IPS-15b (cell line): ENCODE measurements at regions not wholly inside any gene's neighbourhood (a gene's known extent, or its start where the extent isn't known, plus 50 kb on each side); places are given as distances from the start of the nearest gene placed in this dataset.
"Not testable (repeated sequence)": the region's sequence is repeated elsewhere in the genome, so short reads cannot be mapped to it uniquely, and the experiment has no call there.

Experiments used
- H3K27me3 ChIP-seq: one replicate; pipeline ENCODE4 v1.6.1; 2013; ENCODE audit warnings: low read length; ENCODE audit not compliant: control insufficient read depth, insufficient read depth
- H3K36me3 ChIP-seq: one replicate; pipeline ENCODE4 v1.6.1; 2013; ENCODE audit warnings: low read length; ENCODE audit not compliant: control insufficient read depth, insufficient read depth
- H3K4me1 ChIP-seq: one replicate; pipeline ENCODE4 v1.6.1; 2013; ENCODE audit warnings: mild to moderate bottlenecking, low read length; ENCODE audit not compliant: control insufficient read depth, insufficient read depth
- H3K4me3 ChIP-seq: one replicate; pipeline ENCODE4 v1.5.1; 2013; ENCODE audit warnings: low read depth, low read length
- H3K9ac ChIP-seq: one replicate; pipeline ENCODE4 v1.6.1; 2013; ENCODE audit warnings: low read depth, mild to moderate bottlenecking, low read length
- H3K9me3 ChIP-seq: one replicate; pipeline ENCODE4 v1.6.1; 2013; ENCODE audit warnings: mild to moderate bottlenecking, low read length; ENCODE audit not compliant: control insufficient read depth, insufficient read depth

DNA sequence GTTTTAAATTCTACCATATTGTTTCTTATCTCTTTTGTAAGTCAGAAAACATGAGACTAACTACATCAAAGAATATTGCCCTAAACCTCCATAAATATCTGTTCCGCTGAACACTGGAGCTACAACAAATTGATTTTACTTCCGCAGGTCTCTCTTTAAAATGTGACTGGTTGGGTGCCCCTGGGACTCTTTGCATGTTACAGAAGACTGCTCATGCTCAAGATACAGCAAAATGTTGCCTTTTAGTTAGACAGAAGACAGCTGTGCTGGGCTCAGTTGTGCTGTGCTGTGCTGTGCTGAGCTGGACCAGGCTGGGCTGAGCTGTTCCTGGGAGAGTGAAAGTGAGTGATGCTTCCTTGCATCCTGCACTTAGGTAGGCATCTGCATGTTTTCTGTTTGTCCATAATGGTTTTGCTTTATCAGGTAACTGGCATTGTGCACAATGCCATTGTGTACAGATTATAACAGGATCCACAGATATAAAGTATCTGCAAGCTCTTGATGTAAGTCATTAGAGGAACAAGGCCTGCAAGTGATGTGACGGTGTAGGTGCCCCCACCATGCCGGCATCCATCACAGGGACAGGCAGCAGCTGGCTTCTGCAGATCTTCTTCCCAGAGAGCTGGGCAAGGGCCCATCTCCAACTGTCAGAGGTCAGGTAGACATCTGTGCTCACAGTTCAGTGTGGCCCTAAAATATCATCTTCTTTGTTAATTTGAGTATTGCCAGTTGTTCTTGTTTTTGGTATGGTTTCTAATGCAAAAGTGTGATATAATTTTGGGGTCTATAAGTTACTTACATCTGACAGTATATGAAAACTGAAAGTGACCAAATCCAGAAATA lies 972.5 kb upstream of the CELF2 start:
- no peaks in the 10 kb centered on the region for H3K27me3 ChIP-seq
- no peak overlapping the region for H3K4me3 ChIP-seq
- H3K4me1 ChIP-seq: no peaks in the 10 kb centered on the region
- no peaks in the 10 kb centered on the region for H3K36me3 ChIP-seq
- no peak overlapping the region for H3K9ac ChIP-seq
- no peaks in the 10 kb centered on the region for H3K9me3 ChIP-seq

DNA sequence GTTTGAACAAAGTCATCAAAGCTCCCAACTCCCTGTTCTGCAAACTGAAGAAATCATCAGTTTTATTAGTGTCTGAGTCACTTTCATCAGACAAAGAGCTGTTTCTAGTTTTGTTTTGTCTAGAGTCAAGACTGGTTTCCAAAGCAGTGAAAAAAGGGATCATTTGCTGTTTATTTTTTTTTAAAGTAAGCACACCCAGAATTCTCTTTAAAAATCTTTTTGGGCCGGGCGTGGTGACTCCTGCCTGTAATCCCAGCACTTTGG lies 972.0 kb upstream of the CELF2 start:
- H3K4me1 ChIP-seq: no peaks in the 10 kb centered on the region
- no peaks in the 10 kb centered on the region for H3K27me3 ChIP-seq
- H3K4me3 ChIP-seq: no peak overlapping the region
- H3K9me3 ChIP-seq: no peaks in the 10 kb centered on the region
- no peak overlapping the region for H3K9ac ChIP-seq
- H3K36me3 ChIP-seq: no peaks in the 10 kb centered on the region

DNA sequence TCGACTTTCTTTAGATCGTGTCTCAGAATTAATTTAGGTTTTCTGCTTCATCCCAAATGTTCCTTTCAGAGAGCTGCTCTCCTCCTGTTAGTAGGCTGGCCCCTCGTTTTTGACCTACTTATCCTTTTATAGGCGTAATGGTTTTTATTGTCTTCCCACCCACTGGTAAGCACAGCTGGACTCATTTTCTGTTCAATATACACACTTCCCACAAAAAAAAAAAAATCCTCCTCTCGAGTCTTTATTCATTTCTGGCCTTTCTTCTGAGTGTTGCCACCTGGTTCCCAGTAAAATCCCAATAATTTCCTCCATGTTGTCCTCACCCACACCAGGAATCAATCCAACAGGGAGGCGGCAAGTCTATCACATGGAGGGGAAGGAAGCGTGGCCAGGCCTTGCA lies 970.2 kb upstream of the CELF2 start:
- Histone ChIP-seq H3K9me3 (no peaks in the 10 kb centered on the region), H3K36me3 (no peaks in the 10 kb centered on the region), H3K9ac (no peak overlapping the region), H3K27me3 (no peaks in the 10 kb centered on the region), H3K4me3 (no peak overlapping the region), H3K4me1 (no peaks in the 10 kb centered on the region)

DNA sequence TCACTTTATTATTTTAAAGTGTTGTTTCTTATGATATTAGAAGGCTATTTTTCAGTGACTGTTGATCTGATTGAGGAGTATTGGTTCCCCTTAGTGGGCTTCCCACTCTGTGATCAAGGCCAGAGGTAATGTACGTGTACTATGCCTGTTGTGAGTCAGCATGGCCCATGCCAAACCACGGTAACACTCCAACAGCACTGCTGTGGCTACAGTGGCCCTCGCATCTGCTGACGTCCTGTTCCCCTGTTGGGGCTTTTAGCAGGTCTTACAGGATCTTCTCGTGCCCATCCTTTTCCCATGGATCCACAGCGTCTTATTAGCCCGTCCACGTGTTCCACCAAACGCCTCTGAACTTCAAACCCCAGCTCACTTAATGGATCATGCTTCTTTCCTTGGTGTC lies 964.6 kb upstream of the CELF2 start:
- no peaks in the 10 kb centered on the region for H3K9me3 ChIP-seq

DNA sequence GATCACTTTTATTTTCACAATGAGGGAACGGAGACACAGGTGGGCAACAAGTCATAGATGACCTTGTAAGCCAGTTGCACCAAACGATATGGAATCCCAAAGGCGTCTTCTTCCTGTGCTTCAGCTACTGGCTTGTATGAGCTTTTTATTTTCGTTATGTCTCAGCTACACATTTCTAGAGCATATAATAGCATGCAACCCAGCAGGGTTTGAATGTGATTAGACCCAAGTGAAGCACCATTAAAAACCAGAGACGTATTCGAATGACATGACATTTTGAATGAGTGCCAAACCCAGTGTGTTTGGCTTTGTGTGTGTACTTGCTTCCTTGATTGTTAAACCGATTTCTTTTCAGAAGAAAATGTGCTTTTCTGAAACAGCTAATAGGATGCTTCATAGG lies 963.2 kb upstream of the CELF2 start:
- no peak overlapping the region for H3K4me3 ChIP-seq
- no peak overlapping the region for H3K9ac ChIP-seq
- no peaks in the 10 kb centered on the region for H3K9me3 ChIP-seq
- no peaks in the 10 kb centered on the region for H3K4me1 ChIP-seq
- H3K36me3 ChIP-seq: no peaks in the 10 kb centered on the region
- H3K27me3 ChIP-seq: no peaks in the 10 kb centered on the region

More for the DNA sequence above, 964.6 kb upstream of the CELF2 start:
- Histone ChIP-seq H3K9ac (no peak overlapping the region), H3K27me3 (no peaks in the 10 kb centered on the region), H3K4me1 (no peaks in the 10 kb centered on the region), H3K4me3 (no peak overlapping the region), H3K36me3 (no peaks in the 10 kb centered on the region)

DNA sequence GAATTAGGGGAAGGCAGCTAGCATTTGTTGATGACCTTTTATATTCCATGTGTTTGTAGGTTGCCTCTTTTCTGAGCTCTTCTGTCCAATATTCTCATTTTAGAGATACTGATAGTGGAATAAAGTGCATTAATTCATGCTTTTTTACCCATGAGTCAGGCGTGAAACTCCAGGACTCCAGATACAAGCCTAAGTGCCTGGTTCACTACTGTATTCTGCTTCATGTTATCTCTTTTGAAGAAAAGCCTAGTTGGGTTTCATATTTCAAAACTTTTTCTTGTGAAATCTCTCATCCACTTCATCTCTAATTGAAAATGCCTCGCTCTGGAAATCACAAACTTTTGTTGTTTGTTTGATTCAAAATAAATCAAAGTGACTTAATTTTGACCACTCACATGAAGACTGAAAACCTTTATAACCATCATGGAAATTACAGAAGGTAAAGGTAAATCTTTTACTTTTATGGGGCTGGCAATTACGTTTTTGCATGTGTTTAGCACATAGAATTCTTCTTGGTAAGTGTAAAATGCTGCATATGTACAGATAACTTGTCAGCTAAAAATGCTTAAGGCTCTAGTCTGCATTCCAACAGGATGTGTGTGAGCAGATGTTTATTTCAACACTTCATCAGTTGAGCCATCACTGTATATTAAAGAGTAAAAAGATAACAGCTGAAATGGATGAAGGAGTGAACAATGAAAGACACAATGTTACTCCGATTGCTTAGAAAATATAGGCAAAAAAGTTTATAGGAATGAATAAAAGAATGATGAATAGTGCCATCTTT lies 961.8 kb upstream of the CELF2 start:
- Histone ChIP-seq H3K4me3 (no peak overlapping the region), H3K36me3 (no peaks in the 10 kb centered on the region), H3K27me3 (no peaks in the 10 kb centered on the region), H3K4me1 (no peaks in the 10 kb centered on the region), H3K9me3 (no peaks in the 10 kb centered on the region), H3K9ac (no peak overlapping the region)

DNA sequence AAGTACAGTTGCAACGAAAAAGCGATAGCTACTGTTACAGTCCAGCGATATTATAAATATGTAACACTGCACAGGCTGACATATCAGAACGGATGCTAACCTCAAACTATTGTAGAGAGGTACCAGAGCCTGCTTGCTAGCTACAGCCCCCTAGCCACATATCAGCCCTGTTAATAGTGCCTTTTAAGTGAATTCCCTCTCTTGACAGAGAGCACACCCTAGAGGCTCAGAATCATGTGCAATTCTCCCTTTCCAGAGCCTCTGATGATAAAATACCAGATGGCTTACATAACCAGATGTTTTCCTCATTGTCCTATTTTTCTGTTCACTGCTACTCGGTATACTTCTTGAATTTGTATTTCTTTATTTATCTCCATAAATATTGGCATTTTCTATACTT lies 960.7 kb upstream of the CELF2 start:
- H3K4me3 ChIP-seq: no peak overlapping the region
- H3K36me3 ChIP-seq: no peaks in the 10 kb centered on the region
- no peaks in the 10 kb centered on the region for H3K9me3 ChIP-seq
- H3K27me3 ChIP-seq: no peaks in the 10 kb centered on the region
- no peaks in the 10 kb centered on the region for H3K4me1 ChIP-seq
- H3K9ac ChIP-seq: no peak overlapping the region

DNA sequence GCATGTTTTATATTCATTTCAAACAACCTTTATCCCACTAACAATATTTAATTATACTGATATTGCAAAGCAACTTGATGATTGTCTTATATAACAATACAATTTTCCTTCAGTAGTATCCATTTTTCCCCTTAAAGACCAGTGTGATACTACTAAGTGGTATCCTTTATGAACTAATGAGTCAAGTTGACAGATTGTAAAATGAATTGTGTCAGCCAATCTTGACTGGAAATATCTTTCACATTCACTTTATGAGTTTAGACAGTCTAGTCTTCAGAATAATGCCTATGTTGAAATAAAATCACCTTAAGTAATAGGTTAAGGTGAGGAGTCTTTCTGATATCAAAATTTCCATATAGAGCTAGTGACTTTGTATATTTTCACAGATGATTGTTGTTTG lies 950.0 kb upstream of the CELF2 start:
- Histone ChIP-seq H3K4me1 (no peaks in the 10 kb centered on the region), H3K4me3 (no peak overlapping the region), H3K9ac (no peak overlapping the region), H3K27me3 (no peaks in the 10 kb centered on the region), H3K36me3 (no peaks in the 10 kb centered on the region), H3K9me3 (no peaks in the 10 kb centered on the region)

DNA sequence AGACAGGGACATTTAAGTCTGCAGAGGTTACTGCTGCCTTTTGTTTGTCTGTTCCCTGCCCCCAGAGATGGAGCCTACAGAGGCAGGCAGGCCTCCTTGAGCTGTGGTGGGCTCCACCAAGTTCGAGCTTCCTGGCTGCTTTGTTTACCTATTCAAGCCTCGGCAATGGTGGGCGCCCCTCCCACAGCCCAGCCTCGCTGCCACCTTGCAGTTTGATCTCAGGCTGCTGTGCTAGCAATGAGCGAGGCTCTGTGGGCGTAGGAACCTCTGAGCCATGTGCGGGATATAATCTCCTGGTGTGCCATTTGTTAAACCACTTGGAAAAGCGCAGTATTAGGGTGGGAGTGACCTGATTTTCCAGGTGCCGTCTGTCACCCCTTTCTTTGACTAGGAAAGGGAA lies 942.8 kb upstream of the CELF2 start:
- not testable (repeated sequence) for H3K27me3 ChIP-seq, H3K36me3 ChIP-seq, H3K9ac ChIP-seq, H3K4me3 ChIP-seq, H3K4me1 ChIP-seq
- H3K9me3 ChIP-seq: peaks cover 10% of the 10 kb centered on the region

DNA sequence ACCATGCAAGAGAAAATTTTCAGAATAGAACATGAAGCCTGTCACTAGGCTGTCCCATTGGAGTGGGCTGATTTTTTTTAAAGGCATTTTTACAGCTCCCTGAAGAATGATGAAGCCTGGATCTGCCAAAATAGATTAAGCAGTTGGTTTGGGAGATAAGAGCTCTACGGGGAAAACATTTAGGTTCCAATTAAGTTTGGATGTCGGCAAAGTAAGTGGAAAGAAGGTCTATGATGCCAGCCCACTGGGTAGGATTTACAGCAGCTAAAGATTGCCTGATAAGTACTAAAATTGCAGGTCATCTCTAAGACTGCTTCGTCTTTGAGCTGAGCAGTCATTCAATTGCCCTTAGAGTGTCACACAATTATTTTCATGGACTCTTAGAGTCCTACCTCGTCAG lies 939.2 kb upstream of the CELF2 start:
- Histone ChIP-seq H3K4me3 (no peak overlapping the region), H3K36me3 (no peaks in the 10 kb centered on the region), H3K4me1 (no peaks in the 10 kb centered on the region), H3K9ac (no peak overlapping the region), H3K9me3 (peaks cover 10% of the 10 kb centered on the region), H3K27me3 (no peaks in the 10 kb centered on the region)

DNA sequence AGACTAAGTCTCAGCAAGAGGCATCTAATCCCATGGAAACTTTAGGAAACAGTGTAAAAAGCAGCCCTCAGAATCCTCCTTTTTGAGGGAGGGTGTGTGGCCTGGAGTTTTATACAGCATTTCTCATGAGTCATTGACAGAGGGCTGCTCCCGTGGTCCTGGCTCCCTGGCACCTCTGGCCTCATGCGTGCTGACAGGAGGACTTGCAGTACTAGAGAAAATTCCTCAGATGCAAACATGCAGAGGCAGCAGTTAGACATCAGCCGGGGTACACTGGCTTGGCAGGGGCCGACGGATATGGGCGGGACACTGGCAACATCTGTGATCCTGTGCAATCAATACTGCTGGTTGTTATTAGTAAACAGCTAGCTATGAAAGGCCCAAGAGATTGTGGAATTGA lies 925.1 kb upstream of the CELF2 start:
- Histone ChIP-seq H3K4me1 (no peaks in the 10 kb centered on the region), H3K9ac (no peak overlapping the region), H3K36me3 (no peaks in the 10 kb centered on the region), H3K27me3 (no peaks in the 10 kb centered on the region), H3K4me3 (no peak overlapping the region), H3K9me3 (no peaks in the 10 kb centered on the region)

DNA sequence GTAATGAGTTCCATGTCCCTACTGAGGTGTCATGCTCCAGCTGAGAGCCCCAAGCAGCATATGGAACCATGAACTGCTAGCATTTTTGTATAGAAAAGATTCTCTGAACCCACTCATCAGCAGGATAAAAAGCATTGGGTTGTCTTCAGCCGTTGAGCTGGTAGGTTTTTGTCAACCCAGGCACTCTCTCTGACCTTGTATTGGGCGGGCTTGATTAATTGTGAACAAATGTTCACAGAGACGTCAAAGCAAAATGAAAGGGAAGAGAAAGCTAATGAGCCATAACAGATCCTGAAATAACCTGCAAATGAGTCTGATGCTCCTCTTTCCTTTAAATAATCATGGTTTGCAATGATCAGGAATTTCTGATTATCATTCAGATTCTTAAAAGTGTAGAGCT lies 924.7 kb upstream of the CELF2 start:
- H3K9ac ChIP-seq: no peak overlapping the region
- H3K9me3 ChIP-seq: no peaks in the 10 kb centered on the region
- H3K27me3 ChIP-seq: no peaks in the 10 kb centered on the region
- H3K4me1 ChIP-seq: no peaks in the 10 kb centered on the region
- no peaks in the 10 kb centered on the region for H3K36me3 ChIP-seq
- H3K4me3 ChIP-seq: no peak overlapping the region
